WTC11 (cell line): ENCODE measurements at regions not wholly inside any gene's neighbourhood (a gene's known extent, or its start where the extent isn't known, plus 50 kb on each side); places are given as distances from the start of the nearest gene placed in this dataset.

Source experiments
- ATAC-seq: fragments of 200-7000 bp; cut with Tn5 transposase; 2 replicates; pipeline ENCODE4 v1.10.0; 2021; ENCODE audit warnings: mild to moderate bottlenecking, moderate library complexity
- CTCF ChIA-PET: fragments of 300-600 bp; sonication (Branson Sonifier 250); formaldehyde crosslinking; loops from one replicate; lab custom pipeline; 2021; ENCODE audit warnings: antibody characterized with exemption; lab: Charles Lee
- POLR2A ChIA-PET: fragments of 350-600 bp; sonication (Branson Sonifier 250); formaldehyde crosslinking; loops from one replicate; lab custom pipeline; 2021; ENCODE audit warnings: antibody characterized with exemption; lab: Charles Lee
- DNase-seq: peaks from one replicate; pipeline ENCODE4 v3.0.0; 2021; ENCODE audit warnings: low spot score
- H3K27ac Mint-ChIP-seq: 2 replicates; pipeline ENCODE4 v1.8.0; 2021; ENCODE audit warnings: mixed read lengths
- H3K27me3 Mint-ChIP-seq: 2 replicates; pipeline ENCODE4 v1.8.0; 2021; ENCODE audit warnings: low read depth, mild to moderate bottlenecking, moderate library complexity, mixed read lengths
- H3K36me3 Mint-ChIP-seq: 2 replicates; pipeline ENCODE4 v1.8.0; 2021; ENCODE audit warnings: mixed read lengths
- H3K4me1 Mint-ChIP-seq: 2 replicates; pipeline ENCODE4 v1.8.0; 2022; ENCODE audit warnings: mixed read lengths
- H3K4me3 Mint-ChIP-seq: 2 replicates; pipeline ENCODE4 v1.8.0; 2021; ENCODE audit warnings: mild to moderate bottlenecking, moderate library complexity, mixed read lengths
- H3K9me3 Mint-ChIP-seq: 2 replicates; pipeline ENCODE4 v1.8.0; 2021; ENCODE audit warnings: mixed read lengths
- CBFB ChIP-seq: sonication (generic); formaldehyde crosslinking; IDR thresholded peaks from 2 replicates; pipeline ENCODE4 v1.8.1; 2022; ENCODE audit warnings: mild to moderate bottlenecking, low read depth, missing genetic modification reagents
- GABPB1 ChIP-seq: sonication (generic); formaldehyde crosslinking; IDR thresholded peaks from 2 replicates; pipeline ENCODE4 v1.8.1; 2023; ENCODE audit warnings: mild to moderate bottlenecking, missing genetic modification reagents
- JUN ChIP-seq: sonication (generic); formaldehyde crosslinking; IDR thresholded peaks from 2 replicates; pipeline ENCODE4 v1.8.0; 2023; ENCODE audit warnings: mild to moderate bottlenecking, missing genetic modification reagents
- NFYB ChIP-seq: sonication (generic); formaldehyde crosslinking; conservative IDR thresholded peaks from 2 replicates; pipeline ENCODE4 v1.8.0; 2022; ENCODE audit warnings: low read depth, missing genetic modification reagents
- NR1H2 ChIP-seq: sonication (generic); formaldehyde crosslinking; IDR thresholded peaks from 2 replicates; pipeline ENCODE4 v1.9.0; 2021; ENCODE audit warnings: mild to moderate bottlenecking, moderate library complexity, missing genetic modification reagents
- RELA ChIP-seq: sonication (generic); formaldehyde crosslinking; IDR thresholded peaks from 2 replicates; pipeline ENCODE4 v1.8.1; 2022; ENCODE audit warnings: missing genetic modification reagents, mild to moderate bottlenecking, borderline replicate concordance
- SMAD3 ChIP-seq: sonication (generic); formaldehyde crosslinking; IDR thresholded peaks from 2 replicates; pipeline ENCODE4 v1.8.0; 2022; ENCODE audit warnings: missing genetic modification reagents, mild to moderate bottlenecking, borderline replicate concordance
- SOX15 ChIP-seq: fragments of 250-450 bp; sonication (Bioruptor Pico); IDR thresholded peaks from 2 replicates; pipeline ENCODE4 v1.9.0; 2021; ENCODE audit warnings: mild to moderate bottlenecking
- TEAD4 ChIP-seq: sonication (generic); formaldehyde crosslinking; IDR thresholded peaks from 2 replicates; pipeline ENCODE4 v1.8.0; 2022; ENCODE audit warnings: mild to moderate bottlenecking, missing genetic modification reagents
- ZNF121 ChIP-seq: sonication (generic); formaldehyde crosslinking; IDR thresholded peaks from 2 replicates; pipeline ENCODE4 v1.8.0; 2023; ENCODE audit warnings: missing genetic modification reagents
- ZNF138 ChIP-seq: sonication (generic); formaldehyde crosslinking; conservative IDR thresholded peaks from 2 replicates; pipeline ENCODE4 v1.8.1; 2022; ENCODE audit warnings: mild to moderate bottlenecking, moderate library complexity, missing genetic modification reagents
- ZNF671 ChIP-seq: fragments of 250-450 bp; sonication (Bioruptor Pico); IDR thresholded peaks from 2 replicates; pipeline ENCODE4 v1.8.0; 2021; ENCODE audit warnings: mild to moderate bottlenecking
- TF ChIP-seq, protein P1 (sequence below): sonication (generic); formaldehyde crosslinking; IDR thresholded peaks from 2 replicates; pipeline ENCODE4 v1.8.1; 2022; ENCODE audit warnings: missing genetic modification reagents, borderline replicate concordance
- TF ChIP-seq, protein P2 (sequence below): fragments of 250-450 bp; sonication (Bioruptor Pico); IDR thresholded peaks from 2 replicates; pipeline ENCODE4 v1.8.0; 2021; ENCODE audit warnings: mild to moderate bottlenecking
- TF ChIP-seq, protein P3 (sequence below): sonication (generic); formaldehyde crosslinking; IDR thresholded peaks from 2 replicates; pipeline ENCODE4 v1.8.0; 2022; ENCODE audit warnings: missing genetic modification reagents
- TF ChIP-seq, protein P4 (sequence below): sonication (generic); formaldehyde crosslinking; IDR thresholded peaks from 2 replicates; pipeline ENCODE4 v1.8.1; 2023; ENCODE audit warnings: mild to moderate bottlenecking, missing genetic modification reagents, moderate library complexity
- TF ChIP-seq, protein P5 (sequence below): sonication (generic); formaldehyde crosslinking; IDR thresholded peaks from 2 replicates; pipeline ENCODE4 v1.8.0; 2022; ENCODE audit warnings: mild to moderate bottlenecking, missing genetic modification reagents
- TF ChIP-seq, protein P6 (sequence below): fragments of 250-450 bp; sonication (Bioruptor Pico); IDR thresholded peaks from 2 replicates; pipeline ENCODE4 v1.9.0; 2021; ENCODE audit warnings: mild to moderate bottlenecking, borderline replicate concordance
- TF ChIP-seq, protein P7 (sequence below): sonication (generic); formaldehyde crosslinking; IDR thresholded peaks from 2 replicates; pipeline ENCODE4 v1.8.0; 2023; ENCODE audit warnings: missing genetic modification reagents, mild to moderate bottlenecking, borderline replicate concordance

DNA sequence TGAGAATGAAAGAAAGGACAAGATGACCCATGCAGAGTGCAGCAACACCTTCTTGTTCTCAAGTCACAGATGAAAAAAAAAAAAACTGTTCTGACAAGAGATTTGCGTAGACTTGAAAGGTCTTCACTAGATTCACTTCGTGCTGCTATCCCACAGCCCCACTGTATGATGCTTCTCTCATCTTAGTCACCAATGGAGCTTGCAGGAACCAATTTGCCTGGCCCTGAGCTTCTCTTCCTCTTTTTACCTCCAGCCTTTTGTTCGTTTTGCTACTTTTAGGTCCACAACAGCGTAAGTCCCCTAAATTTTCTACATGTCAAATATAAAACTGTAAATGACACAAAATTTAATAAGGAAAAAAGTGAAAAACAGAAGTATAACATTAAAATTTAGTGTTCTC is 107.9 kb upstream of the NAP1L1 start:
- peaks cover 13% of the 10 kb centered on the region for H3K9me3 Mint-ChIP-seq
- peaks cover 3% of the 10 kb centered on the region for H3K36me3 Mint-ChIP-seq
- ATAC-seq = no peak
- no peak overlapping the region for H3K4me3 Mint-ChIP-seq
- H3K4me1 Mint-ChIP-seq = peaks cover 4% of the 10 kb centered on the region
- no peak overlapping the region for H3K27ac Mint-ChIP-seq
- ChIA-PET CTCF (interaction anchor here (0.7 kb wide), 1 partner anchor 818 kb away, joined by 3 read pairs; no protein-coding TSS in a partner anchor), POLR2A (no interaction called here)
- no peak for DNase-seq
- H3K27me3 Mint-ChIP-seq = no peaks in the 10 kb centered on the region
- TF ChIP-seq, protein P1, sequence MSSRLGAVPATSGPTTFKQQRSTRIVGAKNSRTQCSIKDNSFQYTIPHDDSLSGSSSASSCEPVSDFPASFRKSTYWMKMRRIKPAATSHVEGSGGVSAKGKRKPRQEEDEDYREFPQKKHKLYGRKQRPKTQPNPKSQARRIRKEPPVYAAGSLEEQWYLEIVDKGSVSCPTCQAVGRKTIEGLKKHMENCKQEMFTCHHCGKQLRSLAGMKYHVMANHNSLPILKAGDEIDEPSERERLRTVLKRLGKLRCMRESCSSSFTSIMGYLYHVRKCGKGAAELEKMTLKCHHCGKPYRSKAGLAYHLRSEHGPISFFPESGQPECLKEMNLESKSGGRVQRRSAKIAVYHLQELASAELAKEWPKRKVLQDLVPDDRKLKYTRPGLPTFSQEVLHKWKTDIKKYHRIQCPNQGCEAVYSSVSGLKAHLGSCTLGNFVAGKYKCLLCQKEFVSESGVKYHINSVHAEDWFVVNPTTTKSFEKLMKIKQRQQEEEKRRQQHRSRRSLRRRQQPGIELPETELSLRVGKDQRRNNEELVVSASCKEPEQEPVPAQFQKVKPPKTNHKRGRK (CRISPR knock-in tag) = no peak
- TF ChIP-seq, protein P2, sequence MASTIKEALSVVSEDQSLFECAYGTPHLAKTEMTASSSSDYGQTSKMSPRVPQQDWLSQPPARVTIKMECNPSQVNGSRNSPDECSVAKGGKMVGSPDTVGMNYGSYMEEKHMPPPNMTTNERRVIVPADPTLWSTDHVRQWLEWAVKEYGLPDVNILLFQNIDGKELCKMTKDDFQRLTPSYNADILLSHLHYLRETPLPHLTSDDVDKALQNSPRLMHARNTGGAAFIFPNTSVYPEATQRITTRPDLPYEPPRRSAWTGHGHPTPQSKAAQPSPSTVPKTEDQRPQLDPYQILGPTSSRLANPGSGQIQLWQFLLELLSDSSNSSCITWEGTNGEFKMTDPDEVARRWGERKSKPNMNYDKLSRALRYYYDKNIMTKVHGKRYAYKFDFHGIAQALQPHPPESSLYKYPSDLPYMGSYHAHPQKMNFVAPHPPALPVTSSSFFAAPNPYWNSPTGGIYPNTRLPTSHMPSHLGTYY = no peak
- TF ChIP-seq, protein P3, sequence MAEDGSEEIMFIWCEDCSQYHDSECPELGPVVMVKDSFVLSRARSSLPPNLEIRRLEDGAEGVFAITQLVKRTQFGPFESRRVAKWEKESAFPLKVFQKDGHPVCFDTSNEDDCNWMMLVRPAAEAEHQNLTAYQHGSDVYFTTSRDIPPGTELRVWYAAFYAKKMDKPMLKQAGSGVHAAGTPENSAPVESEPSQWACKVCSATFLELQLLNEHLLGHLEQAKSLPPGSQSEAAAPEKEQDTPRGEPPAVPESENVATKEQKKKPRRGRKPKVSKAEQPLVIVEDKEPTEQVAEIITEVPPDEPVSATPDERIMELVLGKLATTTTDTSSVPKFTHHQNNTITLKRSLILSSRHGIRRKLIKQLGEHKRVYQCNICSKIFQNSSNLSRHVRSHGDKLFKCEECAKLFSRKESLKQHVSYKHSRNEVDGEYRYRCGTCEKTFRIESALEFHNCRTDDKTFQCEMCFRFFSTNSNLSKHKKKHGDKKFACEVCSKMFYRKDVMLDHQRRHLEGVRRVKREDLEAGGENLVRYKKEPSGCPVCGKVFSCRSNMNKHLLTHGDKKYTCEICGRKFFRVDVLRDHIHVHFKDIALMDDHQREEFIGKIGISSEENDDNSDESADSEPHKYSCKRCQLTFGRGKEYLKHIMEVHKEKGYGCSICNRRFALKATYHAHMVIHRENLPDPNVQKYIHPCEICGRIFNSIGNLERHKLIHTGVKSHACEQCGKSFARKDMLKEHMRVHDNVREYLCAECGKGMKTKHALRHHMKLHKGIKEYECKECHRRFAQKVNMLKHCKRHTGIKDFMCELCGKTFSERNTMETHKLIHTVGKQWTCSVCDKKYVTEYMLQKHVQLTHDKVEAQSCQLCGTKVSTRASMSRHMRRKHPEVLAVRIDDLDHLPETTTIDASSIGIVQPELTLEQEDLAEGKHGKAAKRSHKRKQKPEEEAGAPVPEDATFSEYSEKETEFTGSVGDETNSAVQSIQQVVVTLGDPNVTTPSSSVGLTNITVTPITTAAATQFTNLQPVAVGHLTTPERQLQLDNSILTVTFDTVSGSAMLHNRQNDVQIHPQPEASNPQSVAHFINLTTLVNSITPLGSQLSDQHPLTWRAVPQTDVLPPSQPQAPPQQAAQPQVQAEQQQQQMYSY = no peak
- TF ChIP-seq SMAD3 (CRISPR knock-in tag) = no peak
- TF ChIP-seq NFYB = no peak
- no peak for TF ChIP-seq ZNF671 (CRISPR knock-in tag)

DNA sequence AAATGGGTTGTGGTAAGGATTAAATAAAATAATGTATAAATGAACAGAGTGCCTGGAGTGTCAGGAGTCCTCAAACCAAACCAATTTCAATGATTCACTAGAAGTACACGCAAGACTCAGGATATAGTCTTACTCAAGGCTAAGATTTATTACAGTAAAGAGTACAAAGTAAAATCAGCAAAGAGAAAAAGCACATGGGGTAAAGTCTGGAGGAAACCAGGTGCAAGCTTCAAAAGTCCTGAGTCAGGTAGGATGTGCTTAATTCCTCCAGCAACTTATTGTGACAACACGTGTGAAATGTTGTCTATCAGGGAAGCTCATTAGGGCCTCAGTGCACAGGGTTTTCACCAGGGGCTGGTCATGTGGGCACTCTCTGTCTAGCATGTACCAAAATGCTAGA is 105.8 kb upstream of the NAP1L1 start:
- Mint-ChIP-seq H3K36me3 (no peaks in the 10 kb centered on the region), H3K4me1 (peaks cover 4% of the 10 kb centered on the region), H3K9me3 (peaks cover 4% of the 10 kb centered on the region; the same call in 1 of the 2 replicates), H3K4me3 (no peak overlapping the region), H3K27me3 (no peaks in the 10 kb centered on the region), H3K27ac (no peak overlapping the region)
- DNase-seq = no peak
- ChIA-PET POLR2A (no interaction called here), CTCF (no interaction called here)
- no peak for ATAC-seq
- TF ChIP-seq NR1H2 (CRISPR knock-in tag) = no peak
- no peak for TF ChIP-seq ZNF138
- no peak for TF ChIP-seq JUN (CRISPR knock-in tag)
- no peak for TF ChIP-seq ZNF121 (CRISPR knock-in tag)
- TF ChIP-seq TEAD4 (CRISPR knock-in tag) = no peak
- TF ChIP-seq SOX15 (CRISPR knock-in tag) = no peak
- TF ChIP-seq GABPB1 (CRISPR knock-in tag) = no peak
- TF ChIP-seq CBFB (CRISPR knock-in tag) = no peak
- TF ChIP-seq, protein P4, sequence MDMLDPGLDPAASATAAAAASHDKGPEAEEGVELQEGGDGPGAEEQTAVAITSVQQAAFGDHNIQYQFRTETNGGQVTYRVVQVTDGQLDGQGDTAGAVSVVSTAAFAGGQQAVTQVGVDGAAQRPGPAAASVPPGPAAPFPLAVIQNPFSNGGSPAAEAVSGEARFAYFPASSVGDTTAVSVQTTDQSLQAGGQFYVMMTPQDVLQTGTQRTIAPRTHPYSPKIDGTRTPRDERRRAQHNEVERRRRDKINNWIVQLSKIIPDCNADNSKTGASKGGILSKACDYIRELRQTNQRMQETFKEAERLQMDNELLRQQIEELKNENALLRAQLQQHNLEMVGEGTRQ (CRISPR knock-in tag) = no peak
- TF ChIP-seq, protein P5, sequence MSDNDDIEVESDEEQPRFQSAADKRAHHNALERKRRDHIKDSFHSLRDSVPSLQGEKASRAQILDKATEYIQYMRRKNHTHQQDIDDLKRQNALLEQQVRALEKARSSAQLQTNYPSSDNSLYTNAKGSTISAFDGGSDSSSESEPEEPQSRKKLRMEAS (CRISPR knock-in tag) = no peak
- TF ChIP-seq, protein P6, sequence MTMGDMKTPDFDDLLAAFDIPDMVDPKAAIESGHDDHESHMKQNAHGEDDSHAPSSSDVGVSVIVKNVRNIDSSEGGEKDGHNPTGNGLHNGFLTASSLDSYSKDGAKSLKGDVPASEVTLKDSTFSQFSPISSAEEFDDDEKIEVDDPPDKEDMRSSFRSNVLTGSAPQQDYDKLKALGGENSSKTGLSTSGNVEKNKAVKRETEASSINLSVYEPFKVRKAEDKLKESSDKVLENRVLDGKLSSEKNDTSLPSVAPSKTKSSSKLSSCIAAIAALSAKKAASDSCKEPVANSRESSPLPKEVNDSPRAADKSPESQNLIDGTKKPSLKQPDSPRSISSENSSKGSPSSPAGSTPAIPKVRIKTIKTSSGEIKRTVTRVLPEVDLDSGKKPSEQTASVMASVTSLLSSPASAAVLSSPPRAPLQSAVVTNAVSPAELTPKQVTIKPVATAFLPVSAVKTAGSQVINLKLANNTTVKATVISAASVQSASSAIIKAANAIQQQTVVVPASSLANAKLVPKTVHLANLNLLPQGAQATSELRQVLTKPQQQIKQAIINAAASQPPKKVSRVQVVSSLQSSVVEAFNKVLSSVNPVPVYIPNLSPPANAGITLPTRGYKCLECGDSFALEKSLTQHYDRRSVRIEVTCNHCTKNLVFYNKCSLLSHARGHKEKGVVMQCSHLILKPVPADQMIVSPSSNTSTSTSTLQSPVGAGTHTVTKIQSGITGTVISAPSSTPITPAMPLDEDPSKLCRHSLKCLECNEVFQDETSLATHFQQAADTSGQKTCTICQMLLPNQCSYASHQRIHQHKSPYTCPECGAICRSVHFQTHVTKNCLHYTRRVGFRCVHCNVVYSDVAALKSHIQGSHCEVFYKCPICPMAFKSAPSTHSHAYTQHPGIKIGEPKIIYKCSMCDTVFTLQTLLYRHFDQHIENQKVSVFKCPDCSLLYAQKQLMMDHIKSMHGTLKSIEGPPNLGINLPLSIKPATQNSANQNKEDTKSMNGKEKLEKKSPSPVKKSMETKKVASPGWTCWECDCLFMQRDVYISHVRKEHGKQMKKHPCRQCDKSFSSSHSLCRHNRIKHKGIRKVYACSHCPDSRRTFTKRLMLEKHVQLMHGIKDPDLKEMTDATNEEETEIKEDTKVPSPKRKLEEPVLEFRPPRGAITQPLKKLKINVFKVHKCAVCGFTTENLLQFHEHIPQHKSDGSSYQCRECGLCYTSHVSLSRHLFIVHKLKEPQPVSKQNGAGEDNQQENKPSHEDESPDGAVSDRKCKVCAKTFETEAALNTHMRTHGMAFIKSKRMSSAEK = no peak
- TF ChIP-seq RELA (CRISPR knock-in tag) = no peak
- TF ChIP-seq, protein P7, sequence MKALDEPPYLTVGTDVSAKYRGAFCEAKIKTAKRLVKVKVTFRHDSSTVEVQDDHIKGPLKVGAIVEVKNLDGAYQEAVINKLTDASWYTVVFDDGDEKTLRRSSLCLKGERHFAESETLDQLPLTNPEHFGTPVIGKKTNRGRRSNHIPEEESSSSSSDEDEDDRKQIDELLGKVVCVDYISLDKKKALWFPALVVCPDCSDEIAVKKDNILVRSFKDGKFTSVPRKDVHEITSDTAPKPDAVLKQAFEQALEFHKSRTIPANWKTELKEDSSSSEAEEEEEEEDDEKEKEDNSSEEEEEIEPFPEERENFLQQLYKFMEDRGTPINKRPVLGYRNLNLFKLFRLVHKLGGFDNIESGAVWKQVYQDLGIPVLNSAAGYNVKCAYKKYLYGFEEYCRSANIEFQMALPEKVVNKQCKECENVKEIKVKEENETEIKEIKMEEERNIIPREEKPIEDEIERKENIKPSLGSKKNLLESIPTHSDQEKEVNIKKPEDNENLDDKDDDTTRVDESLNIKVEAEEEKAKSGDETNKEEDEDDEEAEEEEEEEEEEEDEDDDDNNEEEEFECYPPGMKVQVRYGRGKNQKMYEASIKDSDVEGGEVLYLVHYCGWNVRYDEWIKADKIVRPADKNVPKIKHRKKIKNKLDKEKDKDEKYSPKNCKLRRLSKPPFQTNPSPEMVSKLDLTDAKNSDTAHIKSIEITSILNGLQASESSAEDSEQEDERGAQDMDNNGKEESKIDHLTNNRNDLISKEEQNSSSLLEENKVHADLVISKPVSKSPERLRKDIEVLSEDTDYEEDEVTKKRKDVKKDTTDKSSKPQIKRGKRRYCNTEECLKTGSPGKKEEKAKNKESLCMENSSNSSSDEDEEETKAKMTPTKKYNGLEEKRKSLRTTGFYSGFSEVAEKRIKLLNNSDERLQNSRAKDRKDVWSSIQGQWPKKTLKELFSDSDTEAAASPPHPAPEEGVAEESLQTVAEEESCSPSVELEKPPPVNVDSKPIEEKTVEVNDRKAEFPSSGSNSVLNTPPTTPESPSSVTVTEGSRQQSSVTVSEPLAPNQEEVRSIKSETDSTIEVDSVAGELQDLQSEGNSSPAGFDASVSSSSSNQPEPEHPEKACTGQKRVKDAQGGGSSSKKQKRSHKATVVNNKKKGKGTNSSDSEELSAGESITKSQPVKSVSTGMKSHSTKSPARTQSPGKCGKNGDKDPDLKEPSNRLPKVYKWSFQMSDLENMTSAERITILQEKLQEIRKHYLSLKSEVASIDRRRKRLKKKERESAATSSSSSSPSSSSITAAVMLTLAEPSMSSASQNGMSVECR (CRISPR knock-in tag) = no peak
- no peak for TF ChIP-seq ZNF671 (CRISPR knock-in tag)
